H9 (cell line): ENCODE measurements at regions not wholly inside any gene's neighbourhood (a gene's known extent, or its start where the extent isn't known, plus 50 kb on each side); places are given as distances from the start of the nearest gene placed in this dataset.

Source experiments
- DNase-seq: peaks from one replicate; pipeline ENCODE4 v3.0.0-alpha.2; 2017
- H2AFZ ChIP-seq: one replicate; pipeline ENCODE4 v1.6.1; 2013; ENCODE audit warnings: mild to moderate bottlenecking, low read length, control low read depth, moderate library complexity
- H2AK5ac ChIP-seq: 2 replicates; pipeline ENCODE4 v1.6.1; 2013; ENCODE audit warnings: low read length, control low read depth, mixed read lengths; ENCODE audit not compliant: insufficient read length
- H2BK120ac ChIP-seq: one replicate; pipeline ENCODE4 v1.6.1; 2013; ENCODE audit warnings: low read depth, mild to moderate bottlenecking, low read length, control low read depth, inconsistent platforms; ENCODE audit not compliant: poor library complexity, severe bottlenecking
- H2BK12ac ChIP-seq: 2 replicates; pipeline ENCODE4 v1.6.1; 2013; ENCODE audit warnings: low read length, control low read depth, mixed read lengths, low read depth; ENCODE audit not compliant: insufficient read length
- H2BK15ac ChIP-seq: 2 replicates; pipeline ENCODE4 v1.6.1; 2013; ENCODE audit warnings: low read depth, low read length, control low read depth
- H2BK20ac ChIP-seq: one replicate; pipeline ENCODE4 v1.6.1; 2013; ENCODE audit warnings: low read depth, mild to moderate bottlenecking, low read length, control low read depth, inconsistent platforms; ENCODE audit not compliant: poor library complexity, severe bottlenecking
- H2BK5ac ChIP-seq: 2 replicates; pipeline ENCODE4 v1.6.1; 2013; ENCODE audit warnings: low read length, control low read depth, mixed read lengths; ENCODE audit not compliant: insufficient read length
- H3K14ac ChIP-seq: 2 replicates; pipeline ENCODE4 v1.6.1; 2013; ENCODE audit warnings: low read length, control low read depth; ENCODE audit not compliant: insufficient read depth
- H3K18ac ChIP-seq: 2 replicates; pipeline ENCODE4 v1.6.1; 2013; ENCODE audit warnings: low read depth, mild to moderate bottlenecking, mixed read lengths, low read length, control low read depth; ENCODE audit not compliant: insufficient read length
- H3K23ac ChIP-seq: 2 replicates; pipeline ENCODE4 v1.6.1; 2013; ENCODE audit warnings: low read length, control low read depth, mixed read lengths, low read depth; ENCODE audit not compliant: insufficient read length
- H3K23me2 ChIP-seq: 2 replicates; pipeline ENCODE4 v1.6.1; 2013; ENCODE audit warnings: low read depth, mild to moderate bottlenecking, mixed read lengths, low read length, control low read depth; ENCODE audit not compliant: insufficient read length, poor library complexity, severe bottlenecking
- H3K27ac ChIP-seq: 2 replicates; pipeline ENCODE4 v1.5.1; 2013; ENCODE audit warnings: low read length, control low read depth, mixed read lengths, low read depth; ENCODE audit not compliant: insufficient read length
- H3K27me3 ChIP-seq: 2 replicates; pipeline ENCODE4 v1.6.1; 2013; ENCODE audit warnings: low read length, control low read depth, inconsistent platforms; ENCODE audit not compliant: insufficient read depth
- H3K4ac ChIP-seq: 2 replicates; pipeline ENCODE4 v1.6.1; 2013; ENCODE audit warnings: low read depth, mild to moderate bottlenecking, control low read depth, inconsistent platforms, low read length, moderate library complexity
- H3K4me1 ChIP-seq: 2 replicates; pipeline ENCODE4 v1.6.1; 2013; ENCODE audit warnings: low read length, control low read depth, inconsistent platforms; ENCODE audit not compliant: insufficient read depth
- H3K4me2 ChIP-seq: 2 replicates; pipeline ENCODE4 v1.6.1; 2013; ENCODE audit warnings: low read length, control low read depth, mixed read lengths; ENCODE audit not compliant: insufficient read length, insufficient read depth
- H3K56ac ChIP-seq: 2 replicates; pipeline ENCODE4 v1.6.1; 2013; ENCODE audit warnings: low read depth, mild to moderate bottlenecking, mixed read lengths, low read length, control low read depth; ENCODE audit not compliant: insufficient read length
- H3K79me1 ChIP-seq: 2 replicates; pipeline ENCODE4 v1.6.1; 2013; ENCODE audit warnings: low read depth, mild to moderate bottlenecking, moderate library complexity, low read length, control low read depth, inconsistent platforms; ENCODE audit not compliant: insufficient read depth, poor library complexity, severe bottlenecking
- H3K79me2 ChIP-seq: 2 replicates; pipeline ENCODE4 v1.6.1; 2013; ENCODE audit warnings: low read length, control low read depth, inconsistent platforms; ENCODE audit not compliant: insufficient read depth
- H3K9ac ChIP-seq: 2 replicates; pipeline ENCODE4 v1.6.1; 2013; ENCODE audit warnings: low read length, control low read depth, mixed read lengths; ENCODE audit not compliant: insufficient read length; ENCODE audit errors: extremely low read depth
- H3K9me3 ChIP-seq: one replicate; pipeline ENCODE4 v1.6.1; 2013; ENCODE audit warnings: low read depth, low read length, inconsistent platforms; ENCODE audit not compliant: control insufficient read depth
- H3T11ph ChIP-seq: one replicate; pipeline ENCODE4 v1.6.1; 2013; ENCODE audit warnings: mild to moderate bottlenecking, low read length, control low read depth, inconsistent platforms
- H4K20me1 ChIP-seq: one replicate; pipeline ENCODE4 v1.6.1; 2013; ENCODE audit not compliant: control insufficient read depth, insufficient read length, insufficient read depth
- H4K5ac ChIP-seq: 2 replicates; pipeline ENCODE4 v1.6.1; 2013; ENCODE audit warnings: low read depth, mild to moderate bottlenecking, mixed read lengths, low read length, control low read depth; ENCODE audit not compliant: insufficient read length
- H4K8ac ChIP-seq: replicated peaks from 2 replicates; pipeline ENCODE4 v1.6.1; 2013; ENCODE audit warnings: low read length, control low read depth, mixed read lengths, low read depth; ENCODE audit not compliant: insufficient read length
- H4K91ac ChIP-seq: 2 replicates; pipeline ENCODE4 v1.6.1; 2013; ENCODE audit warnings: low read depth, mild to moderate bottlenecking, moderate library complexity, mixed read lengths, low read length, control low read depth; ENCODE audit not compliant: insufficient read length
- H3K27ac Mint-ChIP-seq, 3 experiments: 2 replicates in 2 of 3; 3 replicates in 1 of 3; pipeline ENCODE4 v1.8.0; 2020 to 2021; ENCODE audit warnings: mixed read lengths in 3 of 3, mild to moderate bottlenecking in 1 of 3, moderate library complexity in 1 of 3
- H3K27me3 Mint-ChIP-seq: 2 replicates; pipeline ENCODE4 v1.8.0; 2021; ENCODE audit warnings: low read depth, mild to moderate bottlenecking, moderate library complexity, mixed read lengths
- H3K36me3 Mint-ChIP-seq, 3 experiments: 2 replicates in 2 of 3; 3 replicates in 1 of 3; pipeline ENCODE4 v1.8.0; 2020 to 2021; ENCODE audit warnings: low read depth in 3 of 3, mixed read lengths in 3 of 3; ENCODE audit not compliant: insufficient read depth in 1 of 3
- H3K4me1 Mint-ChIP-seq, 2 experiments: 2 replicates each; pipeline ENCODE4 v1.8.0; 2020; ENCODE audit warnings: mixed read lengths in 2 of 2
- H3K4me3 Mint-ChIP-seq, 2 experiments: 2 replicates in 1 of 2; 3 replicates in 1 of 2; pipeline ENCODE4 v1.8.0; 2020 to 2021; ENCODE audit warnings: mild to moderate bottlenecking in 2 of 2, mixed read lengths in 2 of 2, moderate library complexity in 1 of 2
- H3K9me3 Mint-ChIP-seq, 2 experiments: 2 replicates in 1 of 2; 3 replicates in 1 of 2; pipeline ENCODE4 v1.8.0; 2020; ENCODE audit warnings: mild to moderate bottlenecking in 2 of 2, mixed read lengths in 2 of 2, moderate library complexity in 1 of 2
- WGBS: extraction: QIAGEN DNeasy Blood & Tissue Kit; methylation state at CpG from one replicate; pipeline ENCODE4 v1.1.7; 2013; ENCODE audit warnings: missing lambda C conversion rate, low lambda C conversion rate, mixed read lengths; ENCODE audit not compliant: insufficient read length; ENCODE audit errors: extremely low coverage; 5-methylcytosine and 5-hydroxymethylcytosine counted together
- TF ChIP-seq, protein P1 (sequence below): fragments of 200-600 bp; sonication (generic); conservative IDR thresholded peaks from 3 replicates; pipeline ENCODE4 v1.8.0; 2021; ENCODE audit warnings: antibody characterized with exemption, mild to moderate bottlenecking

DNA sequence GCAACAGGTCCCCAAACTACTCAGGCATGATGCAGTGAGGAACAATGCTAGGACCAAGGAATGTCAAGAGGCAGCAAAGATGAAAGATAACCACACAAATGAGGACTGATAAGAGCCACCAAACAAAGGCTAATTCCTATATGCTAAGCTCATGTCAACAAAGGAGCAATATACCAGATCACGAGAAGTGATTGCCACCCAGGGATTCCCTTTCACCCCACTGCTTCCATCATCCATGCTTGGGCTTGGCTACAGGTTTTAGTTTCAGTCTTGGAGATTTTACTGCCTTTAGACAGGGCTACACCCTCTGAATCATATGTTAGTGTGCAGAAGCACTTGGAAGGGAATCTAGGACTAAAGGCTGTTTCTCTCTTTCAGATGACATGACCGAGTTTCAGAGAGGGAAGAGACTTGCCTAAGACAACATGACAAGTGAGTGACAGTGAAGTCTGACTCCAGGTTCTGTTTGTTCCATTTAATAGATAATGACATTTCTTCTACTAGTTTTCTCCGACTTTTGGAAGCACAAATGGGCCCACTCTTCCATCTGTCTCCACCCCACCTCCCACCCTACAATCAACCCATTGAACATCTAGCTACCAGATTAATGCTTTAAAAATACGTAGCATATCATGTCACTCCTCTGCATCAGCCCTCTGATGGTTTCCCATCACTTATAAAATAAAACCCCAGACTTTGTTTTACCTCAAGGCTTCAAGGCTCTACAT is 173.5 kb upstream of the LRRN1 start:
- DNase-seq: no peak
- no peak overlapping the region for H2AFZ ChIP-seq
- no peak overlapping the region for H2BK20ac ChIP-seq
- H3K79me2 ChIP-seq: no peaks in the 10 kb centered on the region
- no peak overlapping the region for H3K14ac ChIP-seq
- H3K9me3 ChIP-seq: no peaks in the 10 kb centered on the region
- no peaks in the 10 kb centered on the region for H3K79me1 ChIP-seq
- no peak overlapping the region for H2BK12ac ChIP-seq
- H4K5ac ChIP-seq: no peak overlapping the region
- H2AK5ac ChIP-seq: no peak overlapping the region
- no peak overlapping the region for H3K9ac ChIP-seq
- H4K8ac ChIP-seq: no peak overlapping the region
- H3K23ac ChIP-seq: no peak overlapping the region
- TF ChIP-seq, protein P1, sequence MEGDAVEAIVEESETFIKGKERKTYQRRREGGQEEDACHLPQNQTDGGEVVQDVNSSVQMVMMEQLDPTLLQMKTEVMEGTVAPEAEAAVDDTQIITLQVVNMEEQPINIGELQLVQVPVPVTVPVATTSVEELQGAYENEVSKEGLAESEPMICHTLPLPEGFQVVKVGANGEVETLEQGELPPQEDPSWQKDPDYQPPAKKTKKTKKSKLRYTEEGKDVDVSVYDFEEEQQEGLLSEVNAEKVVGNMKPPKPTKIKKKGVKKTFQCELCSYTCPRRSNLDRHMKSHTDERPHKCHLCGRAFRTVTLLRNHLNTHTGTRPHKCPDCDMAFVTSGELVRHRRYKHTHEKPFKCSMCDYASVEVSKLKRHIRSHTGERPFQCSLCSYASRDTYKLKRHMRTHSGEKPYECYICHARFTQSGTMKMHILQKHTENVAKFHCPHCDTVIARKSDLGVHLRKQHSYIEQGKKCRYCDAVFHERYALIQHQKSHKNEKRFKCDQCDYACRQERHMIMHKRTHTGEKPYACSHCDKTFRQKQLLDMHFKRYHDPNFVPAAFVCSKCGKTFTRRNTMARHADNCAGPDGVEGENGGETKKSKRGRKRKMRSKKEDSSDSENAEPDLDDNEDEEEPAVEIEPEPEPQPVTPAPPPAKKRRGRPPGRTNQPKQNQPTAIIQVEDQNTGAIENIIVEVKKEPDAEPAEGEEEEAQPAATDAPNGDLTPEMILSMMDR: no peak
- Mint-ChIP-seq H3K4me3 (no peak overlapping the region), H3K27me3 (no peaks in the 10 kb centered on the region), H3K36me3 (peaks cover 0 to 4% (median 2%) of the 10 kb centered on the region in 3 experiments; a peak in 1 of 7 replicates), H3K4me1 (no peaks in the 10 kb centered on the region), H3K27ac (no peak overlapping the region), H3K9me3 (no peaks in the 10 kb centered on the region; a peak in 1 of 5 replicates)
- no peak overlapping the region for H2BK120ac ChIP-seq
- no peak overlapping the region for H2BK15ac ChIP-seq
- no peak overlapping the region for H3K27ac ChIP-seq
- H3K4me2 ChIP-seq: no peak overlapping the region
- H3K27me3 ChIP-seq: no peaks in the 10 kb centered on the region
- no CpG with 5 or more reads among the region's 4 CpGs for WGBS
- no peak overlapping the region for H3T11ph ChIP-seq
- H4K91ac ChIP-seq: no peak overlapping the region
- H2BK5ac ChIP-seq: no peak overlapping the region
- no peaks in the 10 kb centered on the region for H4K20me1 ChIP-seq
- H3K4ac ChIP-seq: no peak overlapping the region
- H3K4me1 ChIP-seq: no peaks in the 10 kb centered on the region
- no peak overlapping the region for H3K56ac ChIP-seq
- H3K23me2 ChIP-seq: no peaks in the 10 kb centered on the region
- H3K18ac ChIP-seq: no peak overlapping the region
